GM12872 (cell line): ENCODE measurements at regions not wholly inside any gene's neighbourhood (a gene's known extent, or its start where the extent isn't known, plus 50 kb on each side); places are given as distances from the start of the nearest gene placed in this dataset.

Experiments
- CTCF ChIP-seq: IDR thresholded peaks from 3 replicates; pipeline ENCODE4 v1.5.1; 2011; ENCODE audit warnings: low read depth, mild to moderate bottlenecking, low read length, moderate library complexity; ENCODE audit not compliant: insufficient read depth

DNA sequence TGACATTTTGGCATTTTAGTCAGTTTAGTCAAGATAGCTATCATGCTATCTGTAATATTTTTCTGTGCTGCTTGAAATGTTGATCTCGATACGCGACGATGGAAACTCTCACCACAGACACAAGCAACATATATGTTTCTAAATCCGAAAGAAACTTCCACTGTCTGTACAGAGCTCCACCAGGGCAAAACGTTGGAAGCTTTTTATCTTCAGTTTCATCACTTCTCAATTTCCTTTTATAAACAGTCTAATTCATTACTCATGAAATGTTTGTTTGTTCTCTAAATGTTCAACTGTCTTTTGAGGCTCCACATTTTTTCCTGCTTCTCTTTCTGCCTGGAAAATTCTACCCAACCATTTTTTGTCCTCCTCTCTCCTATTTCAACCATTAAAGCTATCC lies 737.6 kb downstream of the SLC16A7 start:
- no peak for TF ChIP-seq CTCF

DNA sequence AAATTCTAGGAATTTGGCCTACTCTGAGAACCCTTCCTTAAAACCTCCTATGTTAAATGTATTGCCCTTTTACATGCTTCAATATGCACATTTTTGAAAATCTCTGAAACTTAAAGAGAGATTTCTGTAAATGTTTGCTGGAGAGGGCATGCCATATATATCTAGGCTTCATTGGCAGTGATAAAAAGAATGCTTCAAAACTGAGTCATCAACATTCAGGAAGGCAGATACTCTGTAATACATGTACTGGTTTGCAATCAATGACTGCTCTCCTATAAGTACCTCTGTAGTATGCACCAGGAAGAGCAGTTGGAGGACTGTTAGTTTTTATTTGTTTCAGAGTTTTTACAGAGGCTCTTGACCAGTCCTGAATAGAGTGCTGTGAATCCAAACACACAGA lies 739.9 kb downstream of the SLC16A7 start:
- no peak for TF ChIP-seq CTCF

DNA sequence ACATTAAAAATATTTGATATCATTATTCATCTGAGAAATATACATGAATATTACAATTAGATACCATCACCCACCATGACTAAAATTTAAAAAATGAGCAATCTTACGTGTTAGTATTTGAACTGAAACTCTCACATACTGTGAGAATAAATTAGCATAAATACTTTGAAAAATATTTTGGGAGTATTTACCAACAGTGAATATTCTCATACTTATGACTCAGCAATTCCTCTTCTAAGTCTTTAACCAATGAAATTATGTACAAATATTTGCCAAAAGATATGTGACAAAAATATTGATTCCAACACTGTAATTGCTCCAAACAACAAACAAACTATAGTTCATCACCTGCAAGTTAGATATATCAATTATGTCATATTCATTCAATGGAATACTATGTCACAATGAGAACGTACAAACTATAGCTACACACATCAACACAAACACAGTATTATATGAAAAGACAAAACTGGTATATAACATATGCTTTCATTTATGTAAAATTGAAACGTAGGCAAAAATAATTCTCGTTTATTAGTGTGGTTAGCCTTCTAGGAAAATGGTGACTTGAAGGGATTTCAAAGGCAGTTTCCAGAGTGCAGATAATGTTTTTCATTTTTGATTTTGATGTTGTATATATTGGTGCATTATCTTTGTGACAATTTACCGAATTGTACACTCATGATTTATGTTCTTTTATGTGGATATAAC lies 742.2 kb downstream of the SLC16A7 start:
- no peak for TF ChIP-seq CTCF

DNA sequence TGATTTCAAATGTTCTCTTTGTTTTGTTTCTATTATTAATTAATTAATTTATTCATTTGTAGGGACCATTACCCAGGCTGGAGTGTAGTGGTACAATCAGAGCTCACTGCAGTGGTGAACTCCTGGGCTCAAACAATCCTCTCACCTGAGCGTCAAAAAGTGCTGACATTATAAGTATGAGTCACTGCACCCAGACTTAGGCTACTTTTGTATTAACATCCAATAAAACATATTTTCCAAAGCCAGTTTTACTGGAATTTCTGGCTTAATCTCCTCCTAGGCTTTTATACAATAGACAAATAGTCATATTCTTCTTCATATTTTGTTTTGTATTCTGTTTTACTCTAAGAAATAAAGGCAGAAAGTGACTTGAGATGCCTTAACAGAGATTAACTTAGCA lies 749.6 kb downstream of the SLC16A7 start:
- TF ChIP-seq CTCF = no peak

- TF ChIP-seq CTCF = no peak
Observed at GRCh38 chr12:60349232-60349978, 753.6 kb downstream of the SLC16A7 start.

GRCh38 chr12:60387356-60387755 lies 791.5 kb downstream of the SLC16A7 start:
- no peak for TF ChIP-seq CTCF

DNA sequence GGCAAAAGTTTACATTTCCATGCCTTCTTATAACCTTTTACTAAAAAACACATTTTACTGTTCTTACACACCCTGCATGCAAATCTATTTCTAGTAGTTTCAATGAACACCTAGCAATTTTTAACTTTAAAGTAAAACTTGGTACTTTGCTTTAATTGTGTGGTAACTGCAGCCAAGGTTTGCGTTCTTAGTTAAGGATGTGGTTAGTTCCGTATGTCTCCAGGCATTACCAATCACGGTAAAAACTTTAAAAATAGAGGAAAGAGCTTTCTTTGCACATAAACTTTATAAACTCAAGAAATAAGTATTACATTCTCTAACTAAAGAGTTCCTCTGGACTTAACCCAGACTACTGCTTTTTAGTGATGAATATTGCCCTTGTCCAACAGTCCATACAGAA lies 795.2 kb downstream of the SLC16A7 start:
- TF ChIP-seq CTCF = no peak
